WTC11 (cell line): ENCODE measurements at regions not wholly inside any gene's neighbourhood (a gene's known extent, or its start where the extent isn't known, plus 50 kb on each side); places are given as distances from the start of the nearest gene placed in this dataset.

Experiments
- ATAC-seq: fragments of 200-7000 bp; cut with Tn5 transposase; 2 replicates; pipeline ENCODE4 v1.10.0; 2021; ENCODE audit warnings: mild to moderate bottlenecking, moderate library complexity
- CTCF ChIA-PET: fragments of 300-600 bp; sonication (Branson Sonifier 250); formaldehyde crosslinking; loops from one replicate; lab custom pipeline; 2021; ENCODE audit warnings: antibody characterized with exemption; lab: Charles Lee
- POLR2A ChIA-PET: fragments of 350-600 bp; sonication (Branson Sonifier 250); formaldehyde crosslinking; loops from one replicate; lab custom pipeline; 2021; ENCODE audit warnings: antibody characterized with exemption; lab: Charles Lee
- DNase-seq: peaks from one replicate; pipeline ENCODE4 v3.0.0; 2021; ENCODE audit warnings: low spot score
- H3K27ac Mint-ChIP-seq: 2 replicates; pipeline ENCODE4 v1.8.0; 2021; ENCODE audit warnings: mixed read lengths
- H3K27me3 Mint-ChIP-seq: 2 replicates; pipeline ENCODE4 v1.8.0; 2021; ENCODE audit warnings: low read depth, mild to moderate bottlenecking, moderate library complexity, mixed read lengths
- H3K36me3 Mint-ChIP-seq: 2 replicates; pipeline ENCODE4 v1.8.0; 2021; ENCODE audit warnings: mixed read lengths
- H3K4me1 Mint-ChIP-seq: 2 replicates; pipeline ENCODE4 v1.8.0; 2022; ENCODE audit warnings: mixed read lengths
- H3K4me3 Mint-ChIP-seq: 2 replicates; pipeline ENCODE4 v1.8.0; 2021; ENCODE audit warnings: mild to moderate bottlenecking, moderate library complexity, mixed read lengths
- H3K9me3 Mint-ChIP-seq: 2 replicates; pipeline ENCODE4 v1.8.0; 2021; ENCODE audit warnings: mixed read lengths
- ARID4B ChIP-seq: sonication (generic); formaldehyde crosslinking; IDR thresholded peaks from 2 replicates; pipeline ENCODE4 v1.8.0; 2023; ENCODE audit warnings: missing genetic modification reagents, mild to moderate bottlenecking, borderline replicate concordance
- ATF3 ChIP-seq: sonication (generic); formaldehyde crosslinking; conservative IDR thresholded peaks from 2 replicates; pipeline ENCODE4 v1.8.1; 2022; ENCODE audit warnings: mild to moderate bottlenecking, missing genetic modification reagents
- CREM ChIP-seq: sonication (generic); formaldehyde crosslinking; IDR thresholded peaks from 2 replicates; pipeline ENCODE4 v1.8.1; 2022; ENCODE audit warnings: mild to moderate bottlenecking, missing genetic modification reagents, moderate library complexity
- E2F5 ChIP-seq: sonication (generic); formaldehyde crosslinking; IDR thresholded peaks from 2 replicates; pipeline ENCODE4 v1.8.1; 2022; ENCODE audit warnings: mild to moderate bottlenecking, moderate library complexity, missing genetic modification reagents
- ELF4 ChIP-seq: sonication (generic); formaldehyde crosslinking; IDR thresholded peaks from 2 replicates; pipeline ENCODE4 v1.8.1; 2022; ENCODE audit warnings: low read depth, mild to moderate bottlenecking, moderate library complexity, missing genetic modification reagents
- EMX1 ChIP-seq: fragments of 250-450 bp; sonication (Bioruptor Pico); IDR thresholded peaks from 2 replicates; pipeline ENCODE4 v1.8.0; 2021; ENCODE audit warnings: mild to moderate bottlenecking
- ESRRA ChIP-seq: sonication (generic); formaldehyde crosslinking; IDR thresholded peaks from 2 replicates; pipeline ENCODE4 v1.8.1; 2022; ENCODE audit warnings: mild to moderate bottlenecking, missing genetic modification reagents, borderline replicate concordance
- ETV6 ChIP-seq: sonication (generic); formaldehyde crosslinking; IDR thresholded peaks from 2 replicates; pipeline ENCODE4 v1.8.1; 2022; ENCODE audit warnings: mild to moderate bottlenecking, missing genetic modification reagents
- FOXP4 ChIP-seq: sonication (generic); formaldehyde crosslinking; IDR thresholded peaks from 2 replicates; pipeline ENCODE4 v1.8.0; 2022; ENCODE audit warnings: mild to moderate bottlenecking, missing genetic modification reagents
- GRHL2 ChIP-seq: fragments of 250-450 bp; sonication (Bioruptor Pico); IDR thresholded peaks from 2 replicates; pipeline ENCODE4 v1.8.0; 2022; ENCODE audit warnings: mild to moderate bottlenecking, moderate library complexity; ENCODE audit not compliant: insufficient replicate concordance, severe bottlenecking
- GTF2I ChIP-seq: fragments of 250-450 bp; sonication (Bioruptor Pico); conservative IDR thresholded peaks from 2 replicates; pipeline ENCODE4 v1.4.0; 2021; ENCODE audit warnings: mild to moderate bottlenecking
- MXD4 ChIP-seq: fragments of 250-450 bp; sonication (Bioruptor Pico); IDR thresholded peaks from 2 replicates; pipeline ENCODE4 v1.8.0; 2021; ENCODE audit warnings: mild to moderate bottlenecking, moderate library complexity, borderline replicate concordance
- PREB ChIP-seq: sonication (generic); formaldehyde crosslinking; IDR thresholded peaks from 2 replicates; pipeline ENCODE4 v1.8.1; 2022; ENCODE audit warnings: mild to moderate bottlenecking, missing genetic modification reagents, moderate library complexity, borderline replicate concordance
- ZNF121 ChIP-seq: sonication (generic); formaldehyde crosslinking; IDR thresholded peaks from 2 replicates; pipeline ENCODE4 v1.8.0; 2023; ENCODE audit warnings: missing genetic modification reagents
- ZNF219 ChIP-seq: sonication (generic); formaldehyde crosslinking; IDR thresholded peaks from 2 replicates; pipeline ENCODE4 v1.8.0; 2023; ENCODE audit warnings: missing genetic modification reagents, mild to moderate bottlenecking, borderline replicate concordance
- ZNF425 ChIP-seq: fragments of 250-450 bp; sonication (Bioruptor Pico); conservative IDR thresholded peaks from 2 replicates; pipeline ENCODE4 v1.9.0; 2021; ENCODE audit warnings: mild to moderate bottlenecking
- ZSCAN18 ChIP-seq: fragments of 250-450 bp; sonication (Bioruptor Pico); IDR thresholded peaks from 2 replicates; pipeline ENCODE4 v2.1.2; 2022; ENCODE audit warnings: mild to moderate bottlenecking, moderate library complexity

- ChIA-PET POLR2A (no interaction called here), CTCF (no interaction called here)
- H3K27me3 Mint-ChIP-seq = no peaks in the 10 kb centered on the region
- H3K9me3 Mint-ChIP-seq = peaks cover 22% of the 10 kb centered on the region
- no peak for TF ChIP-seq ATF3 (CRISPR knock-in tag)
- no peak for TF ChIP-seq PREB (CRISPR knock-in tag)
- TF ChIP-seq EMX1 (CRISPR knock-in tag) = no peak
- TF ChIP-seq GTF2I (CRISPR knock-in tag) = no peak
- TF ChIP-seq CREM = no peak
- TF ChIP-seq ZNF425 (CRISPR knock-in tag) = no peak
- no peak for TF ChIP-seq ELF4 (CRISPR knock-in tag)
- TF ChIP-seq ARID4B (CRISPR knock-in tag) = no peak
- TF ChIP-seq E2F5 (CRISPR knock-in tag) = no peak
- TF ChIP-seq FOXP4 = no peak
- TF ChIP-seq ZNF121 (CRISPR knock-in tag) = no peak
- no peak for TF ChIP-seq GRHL2 (CRISPR knock-in tag)
- TF ChIP-seq ETV6 (CRISPR knock-in tag) = no peak
- no peak for TF ChIP-seq ZSCAN18 (CRISPR knock-in tag)
- no peak for TF ChIP-seq ZNF219 (CRISPR knock-in tag)
- TF ChIP-seq MXD4 (CRISPR knock-in tag) = no peak
- no peak for TF ChIP-seq ESRRA (CRISPR knock-in tag)
- DNase-seq = no peak
- no peak for ATAC-seq
- H3K4me1 Mint-ChIP-seq = peaks cover 14% of the 10 kb centered on the region
- H3K4me3 Mint-ChIP-seq = no peak overlapping the region
- no peak overlapping the region for H3K27ac Mint-ChIP-seq
- peaks cover 13% of the 10 kb centered on the region for H3K36me3 Mint-ChIP-seq
These were observed 625.6 kb downstream of the SI start for GRCh38 chr3:164452707-164453106.
